ENCODE measurements at regions not wholly inside any gene's neighbourhood (a gene's known extent, or its start where the extent isn't known, plus 50 kb on each side); places are given as distances from the start of the nearest gene placed in this dataset.

DNA sequence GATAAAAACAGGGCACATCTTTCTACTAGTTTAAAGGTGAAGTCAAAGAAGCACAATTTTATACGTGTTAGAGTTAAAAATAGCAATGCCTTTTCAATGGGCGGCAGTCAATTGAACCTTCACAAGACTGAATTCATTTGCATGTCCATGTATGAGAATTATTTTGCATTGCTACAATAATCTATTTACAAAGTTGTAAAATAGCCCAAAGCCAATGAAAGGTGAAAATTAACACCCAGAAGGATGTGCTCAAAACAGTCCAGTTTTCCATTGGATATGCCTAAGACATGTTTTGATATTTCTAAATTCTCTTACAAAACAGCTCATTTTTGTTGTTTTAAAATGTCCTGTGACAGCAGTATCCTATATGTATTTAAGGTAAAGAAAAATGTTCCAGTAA is 425.1 kb upstream of the SYT4 start:
- TF ChIP-seq, protein P1, sequence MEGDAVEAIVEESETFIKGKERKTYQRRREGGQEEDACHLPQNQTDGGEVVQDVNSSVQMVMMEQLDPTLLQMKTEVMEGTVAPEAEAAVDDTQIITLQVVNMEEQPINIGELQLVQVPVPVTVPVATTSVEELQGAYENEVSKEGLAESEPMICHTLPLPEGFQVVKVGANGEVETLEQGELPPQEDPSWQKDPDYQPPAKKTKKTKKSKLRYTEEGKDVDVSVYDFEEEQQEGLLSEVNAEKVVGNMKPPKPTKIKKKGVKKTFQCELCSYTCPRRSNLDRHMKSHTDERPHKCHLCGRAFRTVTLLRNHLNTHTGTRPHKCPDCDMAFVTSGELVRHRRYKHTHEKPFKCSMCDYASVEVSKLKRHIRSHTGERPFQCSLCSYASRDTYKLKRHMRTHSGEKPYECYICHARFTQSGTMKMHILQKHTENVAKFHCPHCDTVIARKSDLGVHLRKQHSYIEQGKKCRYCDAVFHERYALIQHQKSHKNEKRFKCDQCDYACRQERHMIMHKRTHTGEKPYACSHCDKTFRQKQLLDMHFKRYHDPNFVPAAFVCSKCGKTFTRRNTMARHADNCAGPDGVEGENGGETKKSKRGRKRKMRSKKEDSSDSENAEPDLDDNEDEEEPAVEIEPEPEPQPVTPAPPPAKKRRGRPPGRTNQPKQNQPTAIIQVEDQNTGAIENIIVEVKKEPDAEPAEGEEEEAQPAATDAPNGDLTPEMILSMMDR (IDR thresholded peaks at IDR 0.05; ENCODE audit: control extremely low read depth, extremely low read depth), result no peak
- 88 to 94% methylated on average over 2 of the region's 2 CpGs for WGBS, 2 donors
- no peak for ATAC-seq (ENCODE audit: insufficient read depth, low FRiP score)

DNA sequence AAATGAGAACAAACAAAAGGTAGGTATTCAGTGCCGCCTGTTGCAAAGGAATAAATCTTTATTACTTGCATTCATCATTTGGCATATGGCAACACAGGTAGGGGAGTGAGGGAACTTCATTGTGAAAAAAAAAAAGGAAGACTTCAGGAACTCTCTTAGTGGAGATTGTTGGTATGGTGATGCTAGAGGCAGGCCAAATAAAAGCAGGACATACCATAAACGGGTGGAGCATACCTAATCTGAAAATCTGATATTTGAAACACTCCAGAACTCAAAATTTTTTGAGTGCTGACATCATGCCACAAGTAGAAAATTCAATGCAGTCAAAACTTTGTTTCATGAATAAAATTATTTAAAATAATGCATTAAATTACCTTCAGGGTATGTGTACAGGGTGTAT is 425.8 kb upstream of the SYT4 start:
- 70 to 91% methylated on average over 2 of the region's 2 CpGs for WGBS, 2 donors
- TF ChIP-seq, protein P1 (IDR thresholded peaks at IDR 0.05; ENCODE audit: control extremely low read depth, extremely low read depth), result no peak
- Histone ChIP-seq H3K36me3 (ENCODE audit: control insufficient read depth in 4 of 4, insufficient read depth in 4 of 4, low read length in 4 of 4) (no peaks in the 10 kb centered on the region), H3K4me1 (ENCODE audit: control insufficient read depth in 5 of 5, insufficient read depth in 5 of 5, low read length in 5 of 5) (no peaks in the 10 kb centered on the region), H3K27ac (ENCODE audit: low read depth in 1 of 2, low read length in 1 of 2) (no peak overlapping the region), H3K9ac (ENCODE audit: insufficient read depth in 1 of 2, low read length in 2 of 2) (no peak overlapping the region), H3K27me3 (ENCODE audit: control insufficient read depth in 3 of 3, insufficient read depth in 3 of 3, low read length in 2 of 3) (no peaks in the 10 kb centered on the region), H3K9me3 (ENCODE audit: control insufficient read depth in 4 of 4, insufficient read depth in 3 of 4, low read length in 3 of 4) (no peaks in the 10 kb centered on the region), H3K4me3 (no peak overlapping the region)
- no peak for DNase-seq
- no peak for ATAC-seq (ENCODE audit: insufficient read depth, low FRiP score)

More for the DNA sequence above, 425.1 kb upstream of the SYT4 start:
- Histone ChIP-seq H3K4me1 (ENCODE audit: control insufficient read depth in 5 of 5, insufficient read depth in 5 of 5, low read length in 5 of 5) (no peaks in the 10 kb centered on the region), H3K4me3 (no peak overlapping the region), H3K9ac (ENCODE audit: insufficient read depth in 1 of 2, low read length in 2 of 2) (no peak overlapping the region), H3K27me3 (ENCODE audit: control insufficient read depth in 3 of 3, insufficient read depth in 3 of 3, low read length in 2 of 3) (no peaks in the 10 kb centered on the region), H3K27ac (ENCODE audit: low read depth in 1 of 2, low read length in 1 of 2) (no peak overlapping the region), H3K9me3 (ENCODE audit: control insufficient read depth in 4 of 4, insufficient read depth in 3 of 4, low read length in 3 of 4) (no peaks in the 10 kb centered on the region), H3K36me3 (ENCODE audit: control insufficient read depth in 4 of 4, insufficient read depth in 4 of 4, low read length in 4 of 4) (no peaks in the 10 kb centered on the region)
- DNase-seq, result no peak

DNA sequence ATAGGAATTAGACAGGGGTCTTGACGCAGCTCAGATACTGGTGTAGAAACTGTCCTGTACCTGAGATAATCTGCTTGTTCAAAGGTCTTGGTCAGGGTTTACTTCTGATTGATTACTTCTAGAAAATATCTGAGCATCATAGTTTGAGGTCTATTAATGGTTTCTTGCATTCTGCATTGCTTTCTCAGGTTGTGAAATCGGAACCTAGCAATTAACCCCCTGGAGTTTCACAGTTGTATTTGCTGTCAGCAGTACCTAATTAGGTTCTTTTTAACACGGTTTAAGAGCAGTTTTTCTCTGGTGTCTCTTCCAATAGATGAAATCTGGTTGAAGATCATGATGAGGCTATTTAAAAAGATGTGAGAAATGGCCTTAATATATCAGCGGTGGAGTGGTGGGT is 428.6 kb upstream of the SYT4 start:
- Histone ChIP-seq H3K9me3 (ENCODE audit: control insufficient read depth in 4 of 4, insufficient read depth in 3 of 4, low read length in 3 of 4) (no peaks in the 10 kb centered on the region), H3K36me3 (ENCODE audit: control insufficient read depth in 4 of 4, insufficient read depth in 4 of 4, low read length in 4 of 4) (no peaks in the 10 kb centered on the region), H3K9ac (ENCODE audit: insufficient read depth in 1 of 2, low read length in 2 of 2) (no peak overlapping the region), H3K27ac (ENCODE audit: low read depth in 1 of 2, low read length in 1 of 2) (no peak overlapping the region), H3K27me3 (ENCODE audit: control insufficient read depth in 3 of 3, insufficient read depth in 3 of 3, low read length in 2 of 3) (no peaks in the 10 kb centered on the region), H3K4me1 (ENCODE audit: control insufficient read depth in 5 of 5, insufficient read depth in 5 of 5, low read length in 5 of 5) (no peaks in the 10 kb centered on the region), H3K4me3 (no peak overlapping the region)
- TF ChIP-seq, protein P1 (IDR thresholded peaks at IDR 0.05; ENCODE audit: control extremely low read depth, extremely low read depth), result no peak
- 75 to 77% methylated on average over 4 of the region's 4 CpGs for WGBS, 2 donors
- no peak for ATAC-seq (ENCODE audit: insufficient read depth, low FRiP score)
- DNase-seq, result no peak

DNA sequence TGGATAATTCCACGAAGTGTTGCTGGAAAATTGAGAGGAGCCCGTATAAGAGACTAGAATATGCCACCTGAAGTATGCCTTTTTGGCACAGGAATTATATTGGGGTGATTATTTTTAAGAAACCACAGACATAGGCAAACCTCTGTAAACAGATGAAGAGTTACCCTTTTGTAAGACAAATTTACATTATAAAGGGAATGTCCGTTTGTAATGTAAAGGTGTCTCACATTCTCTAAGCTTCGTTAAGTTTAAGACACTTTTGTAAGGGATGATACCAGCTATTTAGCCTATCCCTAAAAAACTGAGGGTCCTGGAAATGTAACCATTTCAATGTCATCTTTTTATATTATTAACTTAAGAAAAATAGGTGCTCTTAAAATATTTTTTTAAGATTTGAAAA is 432.8 kb upstream of the SYT4 start:
- no peaks in the 10 kb centered on the region for H3K9me3 ChIP-seq (ENCODE audit: control insufficient read depth in 4 of 4, insufficient read depth in 3 of 4, low read length in 3 of 4)
- DNase-seq, result no peak
- TF ChIP-seq, protein P1 (IDR thresholded peaks at IDR 0.05; ENCODE audit: control extremely low read depth, extremely low read depth), result no peak
- ATAC-seq (ENCODE audit: insufficient read depth, low FRiP score), result no peak
- H3K27ac ChIP-seq (ENCODE audit: low read depth in 1 of 2, low read length in 1 of 2), result no peak overlapping the region
- no peaks in the 10 kb centered on the region for H3K4me1 ChIP-seq (ENCODE audit: control insufficient read depth in 5 of 5, insufficient read depth in 5 of 5, low read length in 5 of 5)
- no peak overlapping the region for H3K9ac ChIP-seq (ENCODE audit: insufficient read depth in 1 of 2, low read length in 2 of 2)
- no peaks in the 10 kb centered on the region for H3K36me3 ChIP-seq (ENCODE audit: control insufficient read depth in 4 of 4, insufficient read depth in 4 of 4, low read length in 4 of 4)
- 79 to 82% methylated on average over 4 of the region's 4 CpGs for WGBS, 2 donors
- H3K4me3 ChIP-seq, result no peak overlapping the region
- no peaks in the 10 kb centered on the region for H3K27me3 ChIP-seq (ENCODE audit: control insufficient read depth in 3 of 3, insufficient read depth in 3 of 3, low read length in 2 of 3)

All from lung (tissue), 11 donors.